ENCODE measurements at regions not wholly inside any gene's neighbourhood (a gene's known extent, or its start where the extent isn't known, plus 50 kb on each side); places are given as distances from the start of the nearest gene placed in this dataset.
"Not testable (repeated sequence)": the region's sequence is repeated elsewhere in the genome, so short reads cannot be mapped to it uniquely, and the experiment has no call there.

DNA sequence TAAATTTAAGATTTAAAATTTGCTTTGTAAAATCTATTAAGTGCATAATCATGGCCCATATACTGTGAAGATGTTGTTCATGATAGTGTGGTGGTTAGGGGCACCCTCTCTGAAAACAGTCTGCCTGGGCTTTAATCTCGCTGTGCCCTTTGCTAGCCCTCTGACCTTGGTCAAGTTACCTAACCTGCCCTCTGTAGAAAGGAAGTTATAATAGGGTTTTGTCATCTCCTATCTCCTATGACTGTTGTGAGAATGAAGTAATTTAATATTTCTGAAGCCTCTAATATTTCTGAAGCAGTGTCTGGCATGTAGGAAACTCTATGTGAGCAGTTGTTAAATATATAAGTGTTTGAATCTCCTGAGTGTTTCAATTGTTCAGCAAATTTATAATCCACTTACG lies 116.6 kb upstream of the IVNS1ABP start:
- Histone ChIP-seq H3K9me3 (no peaks in the 10 kb centered on the region), H3K4me3 (no peak overlapping the region), H3K36me3 (replicated peaks in 1 of 2; ENCODE audit: insufficient read depth in 1 of 2, low read depth in 2 of 2) (no peaks in the 10 kb centered on the region), H3K4me1 (no peaks in the 10 kb centered on the region), H3K27ac (no peak overlapping the region), H3K27me3 (no peaks in the 10 kb centered on the region)
- TF ChIP-seq POLR2A (IDR thresholded peaks at IDR 0.05), result no peak
- TF ChIP-seq, protein P1, sequence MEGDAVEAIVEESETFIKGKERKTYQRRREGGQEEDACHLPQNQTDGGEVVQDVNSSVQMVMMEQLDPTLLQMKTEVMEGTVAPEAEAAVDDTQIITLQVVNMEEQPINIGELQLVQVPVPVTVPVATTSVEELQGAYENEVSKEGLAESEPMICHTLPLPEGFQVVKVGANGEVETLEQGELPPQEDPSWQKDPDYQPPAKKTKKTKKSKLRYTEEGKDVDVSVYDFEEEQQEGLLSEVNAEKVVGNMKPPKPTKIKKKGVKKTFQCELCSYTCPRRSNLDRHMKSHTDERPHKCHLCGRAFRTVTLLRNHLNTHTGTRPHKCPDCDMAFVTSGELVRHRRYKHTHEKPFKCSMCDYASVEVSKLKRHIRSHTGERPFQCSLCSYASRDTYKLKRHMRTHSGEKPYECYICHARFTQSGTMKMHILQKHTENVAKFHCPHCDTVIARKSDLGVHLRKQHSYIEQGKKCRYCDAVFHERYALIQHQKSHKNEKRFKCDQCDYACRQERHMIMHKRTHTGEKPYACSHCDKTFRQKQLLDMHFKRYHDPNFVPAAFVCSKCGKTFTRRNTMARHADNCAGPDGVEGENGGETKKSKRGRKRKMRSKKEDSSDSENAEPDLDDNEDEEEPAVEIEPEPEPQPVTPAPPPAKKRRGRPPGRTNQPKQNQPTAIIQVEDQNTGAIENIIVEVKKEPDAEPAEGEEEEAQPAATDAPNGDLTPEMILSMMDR (IDR thresholded peaks at IDR 0.05), result no peak
- WGBS, 2 donors, result 63 to 68% methylated on average over 2 of the region's 2 CpGs
- ATAC-seq (no peak), DNase-seq (no peak)
- intact Hi-C loops (cut with DNase I), result no loop called here

DNA sequence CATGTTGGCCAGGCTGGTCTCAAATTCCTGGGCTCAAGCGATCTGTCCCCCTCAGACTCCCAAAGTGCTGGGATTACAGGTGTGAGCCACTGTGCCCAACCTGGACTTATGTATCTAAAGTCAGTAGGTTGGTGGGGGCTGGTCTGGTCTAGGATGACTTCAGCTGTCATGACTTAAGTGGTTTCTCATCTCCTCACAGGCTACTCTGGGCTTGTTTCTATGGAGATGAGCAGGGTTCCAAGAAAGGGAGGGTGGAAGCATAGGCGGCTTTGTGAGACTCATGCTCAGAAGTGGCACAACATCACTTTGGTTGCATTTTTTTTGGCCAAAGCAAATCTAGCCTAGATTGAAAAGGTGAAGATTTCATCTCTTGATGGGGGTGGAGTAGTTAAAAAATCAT lies 115.9 kb upstream of the IVNS1ABP start:
- intact Hi-C loops (cut with DNase I), result no loop called here
- Histone ChIP-seq H3K4me1 (no peaks in the 10 kb centered on the region), H3K9me3 (no peaks in the 10 kb centered on the region), H3K27ac (no peak overlapping the region), H3K36me3 (replicated peaks in 1 of 2; ENCODE audit: insufficient read depth in 1 of 2, low read depth in 2 of 2) (no peaks in the 10 kb centered on the region), H3K27me3 (no peaks in the 10 kb centered on the region), H3K4me3 (no peak overlapping the region)
- ATAC-seq (no peak), DNase-seq (no peak)
- no peak for TF ChIP-seq POLR2A (IDR thresholded peaks at IDR 0.05)
- TF ChIP-seq, protein P1 (IDR thresholded peaks at IDR 0.05), result no peak
- 79 to 82% methylated on average over 2 of the region's 2 CpGs for WGBS, 2 donors

DNA sequence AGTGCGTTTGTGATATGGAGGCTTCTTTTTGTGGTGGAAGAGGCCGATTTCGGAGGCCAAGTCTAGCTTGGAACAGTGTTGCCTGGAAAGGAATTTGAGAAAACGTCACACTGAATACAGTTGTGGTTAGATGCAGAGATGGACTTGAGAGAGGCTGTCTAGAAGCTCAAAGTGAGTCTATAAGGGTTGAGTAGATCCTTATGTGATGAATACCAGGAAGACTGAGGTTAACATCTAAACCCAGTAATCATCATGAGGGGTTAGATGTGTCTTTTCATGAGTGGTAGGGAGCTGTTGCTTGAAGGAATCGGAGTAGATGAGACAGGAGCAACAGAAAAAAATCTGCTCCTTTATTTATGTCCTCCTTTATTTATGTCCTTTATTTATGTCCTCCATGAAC lies 114.6 kb upstream of the IVNS1ABP start:
- no peak overlapping the region for H3K4me3 ChIP-seq
- no peak overlapping the region for H3K27ac ChIP-seq
- H3K36me3 ChIP-seq (replicated peaks in 1 of 2; ENCODE audit: insufficient read depth in 1 of 2, low read depth in 2 of 2), result no peaks in the 10 kb centered on the region
- DNase-seq, result no peak
- 59 to 68% methylated on average over 5 of the region's 5 CpGs for WGBS, 2 donors
- intact Hi-C loops (cut with DNase I), result no loop called here
- no peaks in the 10 kb centered on the region for H3K4me1 ChIP-seq
- TF ChIP-seq, protein P1 (IDR thresholded peaks at IDR 0.05), result no peak
- no peak for TF ChIP-seq POLR2A (IDR thresholded peaks at IDR 0.05)
- no peaks in the 10 kb centered on the region for H3K27me3 ChIP-seq
- no peaks in the 10 kb centered on the region for H3K9me3 ChIP-seq
- no peak for ATAC-seq

DNA sequence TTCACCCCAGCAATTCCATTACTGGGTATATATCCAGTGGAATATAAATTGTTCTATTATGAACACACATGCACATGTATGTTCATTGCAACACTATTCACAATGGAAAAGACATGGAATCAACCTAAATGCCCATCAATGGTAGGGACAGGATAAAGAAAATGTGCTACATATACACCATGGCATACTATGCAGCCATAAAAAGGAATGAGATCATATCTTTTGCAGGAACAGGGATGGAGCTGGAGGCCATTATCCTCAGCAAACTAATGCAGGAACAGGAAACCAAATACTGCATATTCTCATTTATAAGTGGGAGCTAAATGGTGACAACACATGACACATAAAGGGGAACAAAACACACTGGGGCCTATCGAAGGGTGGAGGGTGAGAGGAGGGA lies 112.6 kb upstream of the IVNS1ABP start:
- H3K9me3 ChIP-seq; H3K4me1 ChIP-seq; H3K27ac ChIP-seq; H3K36me3 ChIP-seq (replicated peaks in 1 of 2; ENCODE audit: insufficient read depth in 1 of 2, low read depth in 2 of 2); intact Hi-C loops (cut with DNase I); ATAC-seq; H3K27me3 ChIP-seq; DNase-seq; H3K4me3 ChIP-seq: not testable (repeated sequence)
- WGBS, 2 donors, result 50 to 71% methylated on average over 1 of the region's 1 CpG

DNA sequence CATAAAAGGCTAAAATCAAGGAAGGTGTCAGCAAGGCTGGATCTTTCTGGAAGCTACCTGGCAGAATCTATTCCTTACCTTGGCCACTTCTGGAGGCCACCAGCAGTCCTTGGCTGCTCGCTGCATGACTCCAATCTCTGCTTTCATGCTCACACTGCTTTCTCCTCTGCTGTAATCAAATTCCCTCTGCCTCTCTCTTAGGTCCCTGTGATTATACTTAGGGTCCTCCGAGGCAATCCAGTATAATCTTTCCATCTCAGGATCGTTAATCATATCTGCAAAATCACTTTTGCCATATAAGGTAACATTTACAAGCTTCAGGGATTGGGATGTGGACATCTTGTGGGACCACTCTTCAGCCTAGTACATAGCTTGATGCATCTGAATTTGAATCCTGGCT lies 110.7 kb upstream of the IVNS1ABP start:
- H3K36me3 ChIP-seq (replicated peaks in 1 of 2; ENCODE audit: insufficient read depth in 1 of 2, low read depth in 2 of 2), result no peaks in the 10 kb centered on the region
- ATAC-seq, result no peak
- no peaks in the 10 kb centered on the region for H3K27me3 ChIP-seq
- no peaks in the 10 kb centered on the region for H3K9me3 ChIP-seq
- no peak overlapping the region for H3K4me3 ChIP-seq
- no peaks in the 10 kb centered on the region for H3K4me1 ChIP-seq
- intact Hi-C loops (cut with DNase I), result no loop called here
- WGBS, 2 donors, result 65 to 80% methylated on average over 3 of the region's 3 CpGs
- no peak overlapping the region for H3K27ac ChIP-seq
- no peak for DNase-seq
- TF ChIP-seq, protein P1 (IDR thresholded peaks at IDR 0.05), result no peak
- no peak for TF ChIP-seq POLR2A (IDR thresholded peaks at IDR 0.05)
